ENCODE measurements at regions not wholly inside any gene's neighbourhood (a gene's known extent, or its start where the extent isn't known, plus 50 kb on each side); places are given as distances from the start of the nearest gene placed in this dataset.

GRCh38 chr11:31969359-31969702 lies 121.5 kb upstream of the RCN1 start:
- H3K4me3 ChIP-seq (ENCODE audit: low read depth, low read length) = no peak overlapping the region
- H3K27me3 ChIP-seq (ENCODE audit: control insufficient read depth, insufficient read depth, low read length) = no peaks in the 10 kb centered on the region
- H2AFZ ChIP-seq = no peak overlapping the region
- no peaks in the 10 kb centered on the region for H3K4me1 ChIP-seq
- H3K9ac ChIP-seq = no peak overlapping the region
- H3K27ac ChIP-seq = no peak overlapping the region
- no peaks in the 10 kb centered on the region for H3K9me3 ChIP-seq (ENCODE audit: control insufficient read depth, low read length)
- no peak for TF ChIP-seq CTCF (IDR thresholded peaks at IDR 0.05)
- no peak overlapping the region for H3K4me2 ChIP-seq (ENCODE audit: low read length)
- no peaks in the 10 kb centered on the region for H3K79me2 ChIP-seq
- H3K36me3 ChIP-seq (ENCODE audit: control insufficient read depth, insufficient read depth, low read length) = no peaks in the 10 kb centered on the region

GRCh38 chr11:31968461-31969358 lies 122.2 kb upstream of the RCN1 start:
- no peaks in the 10 kb centered on the region for H3K9me3 ChIP-seq (ENCODE audit: control insufficient read depth, low read length)
- no peak overlapping the region for H3K27ac ChIP-seq

GRCh38 chr11:31967404-31968130 lies 123.3 kb upstream of the RCN1 start:
- TF ChIP-seq CTCF (IDR thresholded peaks at IDR 0.05) = no peak
- H3K4me2 ChIP-seq (ENCODE audit: low read length) = no peak overlapping the region
- H3K4me3 ChIP-seq (ENCODE audit: low read depth, low read length) = no peak overlapping the region
- no peaks in the 10 kb centered on the region for H3K4me1 ChIP-seq
- H3K79me2 ChIP-seq = no peaks in the 10 kb centered on the region
- H3K27ac ChIP-seq = no peak overlapping the region
- H3K36me3 ChIP-seq (ENCODE audit: control insufficient read depth, insufficient read depth, low read length) = no peaks in the 10 kb centered on the region
- H3K9ac ChIP-seq = no peak overlapping the region
- no peaks in the 10 kb centered on the region for H3K27me3 ChIP-seq (ENCODE audit: control insufficient read depth, insufficient read depth, low read length)
- no peak overlapping the region for H2AFZ ChIP-seq
- H3K9me3 ChIP-seq (ENCODE audit: control insufficient read depth, low read length) = no peaks in the 10 kb centered on the region

More at GRCh38 chr11:31968461-31969358, 122.2 kb upstream of the RCN1 start:
- no peak overlapping the region for H3K4me2 ChIP-seq (ENCODE audit: low read length)
- H3K9ac ChIP-seq = no peak overlapping the region
- H3K4me1 ChIP-seq = no peaks in the 10 kb centered on the region
- H3K79me2 ChIP-seq = no peaks in the 10 kb centered on the region
- no peak overlapping the region for H2AFZ ChIP-seq
- no peaks in the 10 kb centered on the region for H3K27me3 ChIP-seq (ENCODE audit: control insufficient read depth, insufficient read depth, low read length)
- no peaks in the 10 kb centered on the region for H3K36me3 ChIP-seq (ENCODE audit: control insufficient read depth, insufficient read depth, low read length)
- TF ChIP-seq CTCF (IDR thresholded peaks at IDR 0.05) = no peak
- H3K4me3 ChIP-seq (ENCODE audit: low read depth, low read length) = no peak overlapping the region

- H2AFZ ChIP-seq = no peak overlapping the region
- no peak for TF ChIP-seq CTCF (IDR thresholded peaks at IDR 0.05)
- H3K36me3 ChIP-seq (ENCODE audit: control insufficient read depth, insufficient read depth, low read length) = no peaks in the 10 kb centered on the region
- no peaks in the 10 kb centered on the region for H3K79me2 ChIP-seq
- H3K9me3 ChIP-seq (ENCODE audit: control insufficient read depth, low read length) = no peaks in the 10 kb centered on the region
- no peak overlapping the region for H3K9ac ChIP-seq
- no peak overlapping the region for H3K4me2 ChIP-seq (ENCODE audit: low read length)
- H3K4me3 ChIP-seq (ENCODE audit: low read depth, low read length) = no peak overlapping the region
- no peaks in the 10 kb centered on the region for H3K27me3 ChIP-seq (ENCODE audit: control insufficient read depth, insufficient read depth, low read length)
- H3K27ac ChIP-seq = no peak overlapping the region
- no peaks in the 10 kb centered on the region for H3K4me1 ChIP-seq
Measured at GRCh38 chr11:31966846-31967245, 124.0 kb upstream of the RCN1 start.

Data from parathyroid adenoma (tissue), 2 donors.